ENCODE measurements at regions not wholly inside any gene's neighbourhood (a gene's known extent, or its start where the extent isn't known, plus 50 kb on each side); places are given as distances from the start of the nearest gene placed in this dataset.

DNA sequence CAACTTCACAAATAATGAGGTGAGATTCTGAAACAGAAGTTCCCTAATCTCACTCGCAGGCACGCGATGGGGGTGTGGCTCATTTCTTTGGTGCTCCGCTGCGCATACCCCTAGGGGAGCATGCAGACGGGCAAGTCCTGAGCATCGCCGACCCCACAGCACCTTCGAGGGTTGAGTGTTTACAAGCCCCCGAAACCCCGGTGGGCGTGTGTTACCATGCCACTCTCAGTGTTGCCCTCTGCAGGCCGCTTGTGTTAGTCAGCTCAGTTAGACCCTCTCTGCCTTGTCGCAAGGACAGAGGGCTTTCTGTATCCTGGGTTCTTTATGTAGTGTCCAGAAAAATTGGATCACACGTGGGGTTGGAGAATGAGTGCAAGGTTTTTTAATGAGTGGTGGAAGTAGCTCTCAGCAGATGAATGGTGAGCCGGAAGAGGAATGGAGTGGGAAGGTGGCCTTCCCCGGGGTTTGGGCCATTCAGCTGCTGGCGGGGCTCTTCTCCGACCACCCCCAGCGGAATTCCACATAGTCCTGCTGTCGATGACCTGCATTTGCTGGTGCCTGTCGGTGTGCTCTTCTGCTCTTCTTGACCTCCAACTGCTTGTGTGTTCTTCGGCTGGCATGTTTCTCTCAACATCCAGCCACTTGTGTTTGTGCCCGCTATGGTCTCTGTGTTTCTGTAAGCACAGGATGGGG, 191.3 kb downstream of the RPRM start:
- TF ChIP-seq, protein P1, sequence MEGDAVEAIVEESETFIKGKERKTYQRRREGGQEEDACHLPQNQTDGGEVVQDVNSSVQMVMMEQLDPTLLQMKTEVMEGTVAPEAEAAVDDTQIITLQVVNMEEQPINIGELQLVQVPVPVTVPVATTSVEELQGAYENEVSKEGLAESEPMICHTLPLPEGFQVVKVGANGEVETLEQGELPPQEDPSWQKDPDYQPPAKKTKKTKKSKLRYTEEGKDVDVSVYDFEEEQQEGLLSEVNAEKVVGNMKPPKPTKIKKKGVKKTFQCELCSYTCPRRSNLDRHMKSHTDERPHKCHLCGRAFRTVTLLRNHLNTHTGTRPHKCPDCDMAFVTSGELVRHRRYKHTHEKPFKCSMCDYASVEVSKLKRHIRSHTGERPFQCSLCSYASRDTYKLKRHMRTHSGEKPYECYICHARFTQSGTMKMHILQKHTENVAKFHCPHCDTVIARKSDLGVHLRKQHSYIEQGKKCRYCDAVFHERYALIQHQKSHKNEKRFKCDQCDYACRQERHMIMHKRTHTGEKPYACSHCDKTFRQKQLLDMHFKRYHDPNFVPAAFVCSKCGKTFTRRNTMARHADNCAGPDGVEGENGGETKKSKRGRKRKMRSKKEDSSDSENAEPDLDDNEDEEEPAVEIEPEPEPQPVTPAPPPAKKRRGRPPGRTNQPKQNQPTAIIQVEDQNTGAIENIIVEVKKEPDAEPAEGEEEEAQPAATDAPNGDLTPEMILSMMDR (IDR thresholded peaks at IDR 0.05; ENCODE audit: low read depth, low read length, poor library complexity, severe bottlenecking) = no peak
- TF ChIP-seq EZH2phosphoT487 (IDR thresholded peaks at IDR 0.05; ENCODE audit: borderline replicate concordance, low read length) = no peak

Measured in DOHH2 (cell line).